SW480 (cell line): ENCODE measurements at regions not wholly inside any gene's neighbourhood (a gene's known extent, or its start where the extent isn't known, plus 50 kb on each side); places are given as distances from the start of the nearest gene placed in this dataset.
"Not testable (repeated sequence)": the region's sequence is repeated elsewhere in the genome, so short reads cannot be mapped to it uniquely, and the experiment has no call there.

ENCODE experiments used
- DNase-seq: peaks from one replicate; pipeline ENCODE4 v3.0.0-alpha.2; 2016; ENCODE audit warnings: low spot score

DNA sequence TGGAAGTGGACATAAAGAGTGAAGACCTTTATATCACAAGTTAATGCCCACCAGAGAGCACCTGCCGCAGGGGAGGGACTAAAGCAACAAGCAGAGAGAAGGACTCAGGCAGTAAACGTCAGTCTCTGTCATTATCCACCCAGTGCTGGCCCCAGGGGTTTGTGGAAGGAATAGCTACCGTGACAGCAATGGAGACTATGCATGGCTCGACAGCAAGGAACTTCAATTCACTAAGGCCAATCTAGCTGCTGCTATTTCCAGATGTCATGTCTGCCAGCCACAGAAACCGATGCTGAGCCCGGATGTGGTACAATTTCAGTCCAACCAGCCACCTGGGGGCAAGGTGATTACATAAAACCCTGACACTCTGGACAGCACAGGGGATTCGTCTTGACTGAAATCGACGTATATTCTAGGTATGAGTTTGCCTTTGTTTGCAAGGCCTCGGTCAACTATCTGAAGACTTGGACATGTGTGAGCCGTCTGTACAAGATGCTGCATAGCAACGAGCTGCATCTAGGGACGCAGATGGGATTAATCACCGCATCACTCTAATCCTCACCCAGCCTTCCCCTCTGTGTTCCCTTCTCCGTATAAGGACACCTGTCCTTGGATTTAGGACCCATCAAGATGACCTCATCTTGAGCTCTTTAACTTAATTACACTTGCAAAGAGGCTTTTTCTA, 154.1 kb upstream of the SH3BP4 start:
- DNase-seq = no peak

DNA sequence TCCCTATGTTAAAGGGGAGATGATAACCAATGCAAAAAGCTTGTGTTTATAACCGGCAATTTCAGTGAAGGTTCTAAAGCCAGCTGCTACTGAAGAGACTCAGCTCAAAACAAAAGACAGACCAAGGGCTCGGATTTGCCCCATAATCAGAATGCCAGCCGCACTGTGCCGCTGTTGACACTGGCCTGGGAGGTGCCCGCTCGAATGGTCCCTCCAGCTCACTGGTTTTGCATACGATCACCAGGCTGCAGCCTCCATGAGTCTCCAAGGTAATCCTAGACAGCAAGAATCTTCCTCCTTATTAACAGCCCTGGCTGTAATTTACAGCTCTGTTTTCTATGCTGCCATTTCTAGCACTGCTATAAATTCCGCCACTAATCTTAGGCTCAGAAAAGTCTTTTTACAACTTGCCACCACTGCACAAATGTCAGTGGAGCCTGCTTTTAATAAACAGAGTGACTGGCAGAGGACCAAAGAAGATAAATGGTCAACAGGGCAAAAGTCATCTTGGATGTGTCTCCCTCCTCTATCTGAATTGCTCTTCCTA, 155.7 kb upstream of the SH3BP4 start:
- DNase-seq = no peak

DNA sequence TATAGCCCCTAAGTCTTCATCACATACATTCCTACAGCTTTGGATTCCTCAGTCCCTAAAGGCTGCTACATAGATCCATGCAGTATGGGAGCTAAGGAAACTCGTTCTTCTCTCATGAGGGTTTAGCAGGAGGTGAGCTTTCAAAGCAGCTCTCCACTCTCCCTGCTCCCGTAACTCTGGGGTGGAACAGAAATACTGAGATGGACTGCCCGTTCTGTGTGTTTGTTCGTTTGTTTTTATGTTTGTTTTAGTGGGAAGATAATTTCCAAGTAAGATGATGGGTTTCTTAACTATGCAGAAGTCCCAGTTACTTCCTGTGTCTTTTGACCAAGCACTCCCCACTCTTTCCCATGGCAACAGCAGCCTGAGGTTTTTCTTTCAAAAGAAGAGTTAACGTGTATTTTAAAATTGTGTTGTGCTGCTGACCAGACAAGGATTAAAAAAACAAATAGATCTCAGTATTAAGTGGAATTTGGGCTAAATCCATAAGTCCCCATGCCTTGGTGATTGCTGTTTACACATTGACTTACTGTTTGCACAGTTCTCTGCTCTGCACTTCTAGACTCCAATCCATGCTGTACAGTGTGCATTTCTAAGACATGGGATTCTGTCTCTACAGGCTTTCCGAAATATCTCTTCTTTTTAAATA, 156.4 kb upstream of the SH3BP4 start:
- DNase-seq = no peak

DNA sequence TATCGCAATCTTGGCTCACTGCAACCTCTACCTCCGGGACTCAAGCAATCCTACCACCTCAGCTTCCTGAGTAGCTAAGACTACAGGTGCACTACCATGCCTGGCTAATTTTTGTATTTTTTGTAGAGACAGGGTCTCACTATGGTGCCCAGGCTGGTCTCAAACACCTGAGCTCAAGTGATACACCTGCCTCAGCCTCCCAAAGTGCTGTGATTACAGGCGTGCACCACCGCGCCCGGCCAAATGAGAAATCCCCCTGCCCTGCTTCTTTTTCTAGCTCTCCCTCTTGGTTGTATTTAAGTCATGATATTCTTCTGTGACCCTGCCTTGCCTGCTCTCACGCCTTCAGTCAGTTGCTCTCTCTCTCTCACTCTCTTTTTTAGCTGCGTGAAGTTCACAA, 157.0 kb upstream of the SH3BP4 start:
- no peak for DNase-seq

DNA sequence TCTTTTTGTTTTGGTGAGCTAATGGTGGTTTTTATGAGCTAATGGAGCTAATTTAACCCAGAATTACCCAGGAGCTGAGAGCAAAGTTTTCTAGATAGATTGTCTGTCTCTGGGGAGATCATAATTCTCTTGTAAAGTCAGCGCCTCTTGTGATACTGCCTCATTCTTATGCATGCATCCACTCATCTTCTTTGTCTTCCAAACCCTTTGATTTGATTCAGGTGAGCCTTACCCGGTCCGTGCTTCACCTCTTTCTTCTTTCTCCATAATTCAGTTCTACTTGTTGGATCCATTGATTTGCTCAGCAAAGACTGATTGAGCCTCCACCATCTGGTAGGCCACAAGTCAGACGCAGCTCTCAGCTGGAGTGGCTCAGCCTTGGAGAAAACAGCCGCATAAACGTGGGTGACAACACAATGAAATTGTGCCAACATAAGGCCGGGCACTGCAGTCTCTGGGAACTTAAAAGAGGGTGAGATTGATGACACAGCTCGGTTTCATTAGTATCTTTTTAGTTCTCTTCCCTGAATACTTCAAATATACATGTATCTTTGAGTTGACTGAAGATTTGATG, 158.5 kb upstream of the SH3BP4 start:
- DNase-seq = no peak

DNA sequence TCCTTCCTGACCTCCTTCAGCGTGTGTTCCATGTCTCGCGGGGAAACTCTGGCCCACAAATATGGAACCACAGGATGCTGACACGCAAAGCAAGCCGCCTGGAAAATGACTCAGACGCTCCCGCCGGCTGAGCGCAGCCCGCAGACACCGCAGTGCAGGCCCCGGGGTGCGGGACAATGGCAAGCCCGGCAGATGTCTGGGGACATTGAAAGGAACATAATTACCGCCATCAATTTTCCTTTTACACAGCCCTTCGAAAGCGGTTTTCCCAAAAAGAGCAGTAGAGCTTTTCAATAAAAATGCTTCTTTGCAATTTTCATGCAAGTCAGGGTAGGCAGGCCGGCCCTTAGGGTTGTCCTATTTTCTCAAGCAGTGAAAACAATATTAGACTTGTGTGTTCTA, 159.2 kb upstream of the SH3BP4 start:
- DNase-seq = no peak

DNA sequence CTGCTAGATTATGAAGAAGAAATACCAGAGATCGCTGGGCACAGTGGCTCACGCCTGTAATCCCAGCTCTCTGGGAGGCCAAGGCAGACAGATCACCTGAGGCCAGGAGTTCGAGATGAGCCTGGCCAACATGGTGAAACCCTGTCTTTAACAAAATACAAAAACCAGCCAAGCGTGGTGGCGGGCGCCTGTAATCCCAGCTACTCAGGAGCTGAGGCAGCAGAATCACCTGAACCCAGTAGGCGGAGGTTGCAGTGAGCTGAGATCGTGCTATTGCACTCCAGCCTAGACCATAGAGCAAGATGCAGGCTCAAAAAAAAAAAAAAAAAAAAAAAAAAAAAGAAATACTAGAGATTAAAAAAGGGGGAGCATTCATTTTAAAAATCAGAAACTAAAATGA, 159.7 kb upstream of the SH3BP4 start:
- DNase-seq = not testable (repeated sequence)

DNA sequence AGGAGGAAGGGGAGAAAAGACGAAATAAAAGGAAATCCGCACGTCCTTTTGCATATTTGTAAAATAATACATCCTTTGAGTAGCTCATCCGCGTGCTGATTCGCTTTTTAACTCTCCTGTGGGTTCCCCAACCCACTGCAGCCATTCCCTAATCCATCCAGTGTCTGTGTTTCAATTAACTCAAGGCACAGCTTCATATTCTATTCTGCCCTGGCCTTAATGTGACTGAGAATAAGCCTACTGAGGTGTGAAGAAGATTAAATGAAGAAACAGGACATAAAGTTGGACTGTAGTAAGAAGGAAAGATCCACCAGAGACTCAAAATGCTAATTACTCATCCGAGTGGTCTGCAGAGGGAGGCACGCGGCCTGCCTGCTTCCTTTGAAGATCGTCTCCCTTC, 161.4 kb upstream of the SH3BP4 start:
- DNase-seq = no peak

DNA sequence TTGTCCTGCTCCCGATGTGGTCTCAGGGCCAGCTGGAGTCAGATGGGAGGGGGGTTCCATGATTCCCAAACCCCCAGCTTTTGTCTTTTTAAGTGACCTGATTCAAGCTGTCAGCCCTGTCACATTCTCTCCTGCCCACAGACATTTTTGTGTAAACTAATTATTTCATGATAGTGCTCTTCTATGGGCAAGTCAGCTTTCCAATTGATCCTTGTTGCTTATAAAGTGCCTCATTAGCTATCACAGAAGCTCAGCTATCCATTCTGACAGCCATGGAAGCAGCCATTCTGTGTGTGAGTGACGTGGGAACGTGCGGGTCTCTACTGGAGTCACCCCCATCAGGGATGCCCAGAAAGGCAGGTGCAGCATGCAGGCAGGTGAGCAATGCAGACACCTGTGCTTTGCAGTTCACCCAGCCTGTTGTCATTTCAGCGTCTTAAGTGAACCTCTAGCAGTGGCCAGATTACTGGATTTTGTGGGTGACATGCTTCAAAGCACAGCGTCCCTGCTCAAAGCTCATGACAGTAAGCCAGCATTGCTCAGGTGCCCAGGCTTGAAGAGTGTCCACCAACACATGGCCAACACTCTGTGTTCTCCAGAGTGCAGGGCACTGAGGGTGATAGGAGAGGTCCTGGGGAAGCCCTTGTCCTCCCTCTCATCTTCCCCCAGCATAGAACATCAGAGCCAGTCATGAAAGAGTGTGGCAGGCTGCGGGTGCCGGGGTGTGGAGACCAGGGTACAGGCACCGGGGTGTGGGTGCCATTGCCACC, 162.1 kb upstream of the SH3BP4 start:
- no peak for DNase-seq

DNA sequence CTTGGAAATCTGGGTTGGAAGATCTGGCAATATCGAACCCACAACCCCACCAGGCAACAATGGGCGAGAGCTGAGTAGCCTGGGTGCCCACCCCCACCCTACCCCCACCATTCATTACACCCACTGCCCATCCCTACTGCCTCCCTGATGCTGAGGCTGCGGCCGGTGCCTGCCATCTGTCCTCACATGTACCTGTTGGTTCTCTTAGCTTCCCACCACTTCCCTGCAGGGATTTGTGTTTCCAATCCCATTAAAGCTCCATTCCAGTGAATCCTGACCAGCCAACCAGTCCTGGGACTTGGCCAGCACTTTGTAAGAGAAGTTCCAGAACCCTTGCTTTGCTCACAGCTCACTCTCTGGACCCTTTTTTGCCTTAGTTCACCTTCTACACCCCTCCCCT, 163.0 kb upstream of the SH3BP4 start:
- no peak for DNase-seq

DNA sequence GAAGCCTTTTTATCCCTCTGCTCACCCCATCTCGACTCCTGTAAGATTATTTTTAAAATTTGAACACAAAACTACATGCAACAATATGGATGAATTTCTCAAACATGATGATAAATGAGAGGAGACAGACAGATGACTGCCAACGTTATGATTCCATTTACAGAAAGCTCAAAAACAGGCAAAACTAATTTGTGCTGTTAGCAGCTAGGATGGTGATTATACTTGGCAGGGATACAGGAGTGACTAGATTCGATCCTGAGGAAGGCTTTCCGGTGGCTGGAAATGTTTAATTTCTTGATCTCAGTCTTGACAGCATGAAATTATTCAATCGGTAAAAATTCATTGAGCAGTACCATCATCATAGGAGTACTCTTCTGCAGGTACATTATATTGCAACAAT, 163.4 kb upstream of the SH3BP4 start:
- DNase-seq = no peak

DNA sequence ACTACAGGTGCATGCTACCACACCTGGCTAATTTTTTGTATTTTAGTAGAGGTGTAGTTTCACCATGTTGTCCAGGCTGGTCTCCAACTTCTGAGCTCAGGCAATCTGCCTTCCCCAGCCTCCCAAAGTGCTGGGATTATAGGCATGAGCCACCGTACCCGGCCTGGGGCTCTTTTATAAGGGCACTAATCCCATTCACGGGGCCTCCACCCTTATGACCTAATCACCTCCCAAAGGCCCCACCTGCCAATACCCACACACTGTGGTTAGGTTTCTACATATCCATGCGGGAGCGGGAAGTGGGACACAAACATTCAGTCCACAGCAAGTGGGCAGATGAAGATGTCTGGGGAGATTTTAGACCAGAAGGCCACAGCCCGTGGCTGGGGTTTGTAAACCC, 164.7 kb upstream of the SH3BP4 start:
- DNase-seq = no peak

DNA sequence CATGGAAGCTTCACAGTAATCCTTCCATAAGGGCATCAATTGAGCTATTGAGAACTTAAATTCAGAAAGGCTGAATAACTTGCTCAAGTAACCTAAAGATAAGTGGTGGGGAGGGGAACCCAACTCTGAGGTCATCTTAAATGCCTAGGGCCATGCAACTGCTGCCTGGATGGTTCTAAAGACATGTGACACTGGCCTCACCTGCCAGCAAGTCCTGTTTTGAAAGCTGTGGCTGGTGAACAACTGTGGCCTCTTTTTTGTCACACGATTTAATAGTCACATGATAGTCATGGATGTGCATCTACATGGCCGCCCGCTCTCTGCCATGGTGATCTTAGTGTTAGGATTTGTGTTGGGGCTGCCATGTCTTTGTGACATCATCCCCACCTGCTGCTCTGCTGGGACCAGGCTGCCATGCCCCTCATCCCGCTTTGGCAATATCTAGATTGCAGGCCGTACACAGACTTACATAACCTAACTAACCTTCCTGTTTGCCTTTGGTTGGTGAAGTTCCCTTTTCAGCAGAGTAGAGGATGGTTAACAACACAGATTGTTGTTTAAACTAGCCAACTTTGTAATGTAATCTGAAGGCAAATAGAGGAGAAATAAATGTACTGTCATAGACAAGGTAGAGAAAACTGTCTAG, 177.9 kb upstream of the SH3BP4 start:
- DNase-seq = no peak

DNA sequence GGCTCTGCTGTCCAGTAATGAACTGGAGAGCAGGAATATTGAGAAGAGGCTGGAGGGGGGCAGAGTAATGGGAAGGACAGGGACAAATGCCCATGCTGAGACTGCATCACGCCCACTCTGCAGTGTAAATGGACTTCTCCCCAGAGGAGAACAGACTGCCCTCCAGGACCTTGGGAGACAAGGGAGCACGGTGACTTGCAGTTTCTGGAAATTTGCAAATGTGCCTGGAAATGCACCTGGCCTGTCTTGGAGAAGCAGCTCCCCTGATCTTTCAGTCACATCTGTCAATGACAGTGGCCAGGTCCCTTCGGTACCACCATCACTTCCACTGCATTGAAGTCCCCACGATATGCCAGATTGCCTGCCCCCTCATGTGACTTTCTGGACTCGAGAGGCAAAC, 178.7 kb upstream of the SH3BP4 start:
- DNase-seq = no peak

DNA sequence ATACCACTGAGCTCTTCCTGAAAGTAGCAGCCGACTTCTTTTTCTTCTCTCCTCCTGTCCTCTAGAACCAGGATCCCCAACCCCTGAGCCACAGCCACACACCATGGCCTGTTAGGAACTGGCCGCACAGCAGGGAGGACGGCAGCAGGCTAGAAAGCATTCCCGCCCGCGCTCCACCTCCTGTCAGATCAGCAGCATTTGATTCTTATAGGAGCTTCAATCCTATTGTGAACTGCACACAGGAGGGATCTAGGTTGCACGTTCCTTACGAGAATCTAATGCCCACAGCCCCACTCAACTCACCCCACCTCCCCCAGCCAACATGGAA, 179.1 kb upstream of the SH3BP4 start:
- no peak for DNase-seq

DNA sequence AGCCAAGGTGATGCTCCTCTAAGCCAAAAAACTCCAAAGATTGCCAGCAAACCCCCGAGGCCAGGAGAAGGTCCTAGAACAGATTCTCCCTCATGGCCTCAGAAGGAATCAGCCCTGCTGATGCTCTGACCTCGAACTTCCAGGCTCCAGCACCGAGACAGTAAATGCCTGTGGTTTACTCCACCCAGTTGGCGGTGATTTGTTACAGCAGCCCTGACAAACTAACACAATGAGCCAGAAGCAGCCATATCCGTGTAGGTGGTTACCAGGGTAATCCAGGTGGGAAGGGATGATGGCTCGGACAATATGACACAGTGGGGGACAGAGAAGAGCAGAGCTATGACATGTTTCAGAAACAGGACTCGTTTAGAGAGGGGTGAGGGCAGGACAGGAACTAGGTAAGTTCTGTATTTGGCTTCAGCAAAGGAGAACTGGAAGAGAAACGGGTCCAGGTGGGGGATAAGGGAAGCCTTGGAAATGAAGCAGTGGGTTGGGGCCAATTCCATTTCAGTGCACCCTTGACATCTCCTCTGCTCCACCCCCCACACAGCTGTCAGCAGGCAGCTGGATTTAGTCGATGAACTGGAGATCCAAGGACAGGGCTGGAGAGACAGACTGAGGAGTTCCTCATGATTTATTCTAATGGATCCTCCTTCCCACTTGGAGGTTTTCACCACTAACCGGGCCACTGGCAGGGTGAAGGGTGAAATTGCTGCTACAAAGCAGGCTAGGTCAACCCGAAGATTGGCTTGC, 179.7 kb upstream of the SH3BP4 start:
- DNase-seq = peak; percentile 75

DNA sequence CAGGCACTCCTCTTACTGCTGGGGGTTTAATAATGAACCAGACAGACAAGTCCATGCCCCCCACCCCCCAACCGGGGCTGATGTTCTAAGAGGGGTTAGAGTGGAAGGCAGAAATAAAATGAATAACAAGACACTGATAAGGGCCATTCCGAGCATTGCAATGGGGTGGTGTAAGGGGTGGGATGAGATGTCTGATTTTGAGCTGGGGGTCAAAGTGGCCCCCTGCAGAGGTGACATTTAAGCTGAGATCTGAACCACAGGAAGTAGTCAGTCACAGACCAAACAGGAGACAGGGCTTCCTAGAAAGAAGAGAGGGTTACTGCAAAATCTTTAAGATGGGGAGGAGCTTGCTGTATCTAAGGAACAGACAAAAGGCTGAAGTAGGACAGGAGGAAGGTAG, 180.6 kb upstream of the SH3BP4 start:
- DNase-seq = no peak

DNA sequence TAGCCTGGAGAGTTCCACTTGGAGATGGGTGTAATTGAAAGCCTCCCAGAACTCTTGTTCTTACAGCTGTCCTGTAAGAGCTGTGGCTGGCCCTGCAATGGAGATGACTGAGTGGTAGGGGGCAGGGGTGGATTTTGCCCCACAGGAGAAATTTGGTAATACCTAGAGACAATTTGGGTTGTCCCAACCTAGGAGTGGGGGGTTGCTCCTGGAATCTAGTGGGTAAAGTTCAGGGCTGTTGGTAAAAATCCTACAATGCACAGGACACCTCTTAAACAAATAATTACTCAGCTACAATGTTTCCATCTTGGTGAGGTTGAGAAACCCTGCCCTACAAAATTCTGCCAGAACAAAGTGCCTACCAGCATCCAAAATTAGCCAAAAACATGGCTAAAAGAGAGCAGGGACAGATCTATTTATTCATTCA, 181.1 kb upstream of the SH3BP4 start:
- DNase-seq = no peak

DNA sequence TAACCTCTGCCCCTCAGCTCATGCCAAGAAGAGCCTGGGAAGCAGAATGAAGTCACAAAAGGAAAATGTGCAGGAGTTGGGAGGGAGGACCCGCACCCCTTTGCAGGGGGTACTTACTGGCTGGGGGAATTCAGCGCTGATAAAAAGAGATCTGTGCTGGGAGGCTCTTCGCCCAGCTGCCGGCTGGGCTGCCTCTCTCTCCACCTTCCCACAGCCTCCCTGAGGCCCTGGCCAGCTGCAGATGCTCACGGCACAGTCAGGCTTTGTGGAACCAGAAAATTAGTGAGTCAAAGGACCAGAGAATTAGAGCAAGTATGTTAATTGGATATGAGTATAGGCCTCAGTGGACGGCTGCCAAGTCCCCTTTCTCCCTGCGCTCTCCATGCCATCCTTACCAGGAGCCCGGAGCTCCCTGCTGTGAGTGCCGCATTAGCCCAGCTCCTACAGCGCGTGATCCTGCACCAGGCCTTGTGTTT, 181.7 kb upstream of the SH3BP4 start:
- DNase-seq = no peak

DNA sequence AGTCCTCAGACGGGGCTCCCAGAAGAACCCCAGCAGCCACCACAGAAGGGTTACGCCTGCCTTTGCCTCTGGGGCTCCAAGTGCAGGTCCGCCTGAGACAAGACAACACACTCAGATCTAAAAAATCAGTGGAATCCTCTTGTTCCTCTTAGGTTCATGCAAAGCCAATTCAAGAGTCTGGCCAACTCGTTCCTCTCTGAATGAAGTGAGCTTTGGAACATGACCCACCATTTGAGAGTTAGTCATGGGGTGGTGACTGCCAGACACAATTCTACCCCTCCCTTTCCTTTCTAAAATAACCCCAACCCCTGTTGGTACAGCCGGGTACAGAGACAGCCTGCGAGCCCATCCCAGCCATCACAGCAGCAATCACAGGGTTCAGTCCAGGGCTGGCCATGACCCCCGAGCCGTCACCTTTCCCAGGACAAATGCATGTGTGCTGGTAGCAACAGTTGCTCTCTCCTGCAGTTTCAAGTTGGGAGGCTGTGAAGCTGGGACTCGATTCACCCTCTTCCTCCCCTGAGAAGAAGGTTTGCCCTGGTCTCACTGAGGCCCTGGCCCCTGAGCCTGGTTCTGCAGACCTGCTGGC, 183.1 kb upstream of the SH3BP4 start:
- DNase-seq = no peak

DNA sequence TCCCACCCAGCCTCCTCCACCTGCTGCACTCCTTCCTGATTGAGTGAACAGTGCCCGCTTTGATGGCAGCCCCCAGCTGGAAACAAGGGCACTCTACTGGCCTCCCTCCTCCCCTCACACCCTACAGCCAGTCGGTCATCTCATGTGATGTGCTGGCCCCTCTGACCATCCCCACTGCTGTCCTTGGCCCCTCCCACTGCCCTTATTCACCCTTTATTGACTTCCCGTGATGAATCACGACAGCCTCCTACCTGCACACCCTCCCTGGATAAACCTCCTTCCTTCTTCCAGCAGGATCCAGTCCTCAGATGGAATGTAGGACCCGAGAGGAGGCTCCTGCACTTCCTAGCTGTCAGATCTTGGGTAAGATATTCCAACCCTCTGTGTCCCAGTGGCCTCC, 186.5 kb upstream of the SH3BP4 start:
- DNase-seq = no peak
